IMR-90 (cell line): ENCODE measurements at regions not wholly inside any gene's neighbourhood (a gene's known extent, or its start where the extent isn't known, plus 50 kb on each side); places are given as distances from the start of the nearest gene placed in this dataset.

Source experiments
- ATAC-seq: fragments of 200-7000 bp; cut with Tn5 transposase; 2 replicates; pipeline ENCODE4 v1.9.1; 2020; ENCODE audit warnings: low read depth, mild to moderate bottlenecking, moderate library complexity
- BruUV-seq: library from RNA; stranded (reverse); fragments of 400-500 nt; replicated peaks from 2 replicates; lab custom pipeline; 2021; lab: Mats Ljungman, UMichigan
- CTCF ChIA-PET: fragments of 300-600 bp; formaldehyde crosslinking; extraction: SDS; loops from one replicate; lab custom pipeline; 2021; ENCODE audit warnings: antibody characterized with exemption; lab: Yijun Ruan, JAX
- POLR2A ChIA-PET: fragments of 300-600 bp; sonication (Branson Sonifier 250); formaldehyde crosslinking; loops from one replicate; lab custom pipeline; 2022; ENCODE audit warnings: antibody characterized with exemption; ENCODE audit not compliant: unreplicated experiment; lab: Charles Lee
- DNase-seq: peaks from one replicate; pipeline ENCODE4 v3.0.0; 2013
- H2AFZ ChIP-seq: replicated peaks from 2 replicates; pipeline ENCODE3; 2013; ENCODE audit warnings: low read length, mild to moderate bottlenecking; ENCODE audit not compliant: poor library complexity
- H2AK5ac ChIP-seq: 2 replicates; pipeline ENCODE4 v1.6.1; 2013; ENCODE audit warnings: low read depth, low read length, inconsistent platforms
- H2AK9ac ChIP-seq: replicated peaks from 2 replicates; pipeline ENCODE3; 2013; ENCODE audit warnings: mild to moderate bottlenecking, low read depth, low read length, moderate library complexity; ENCODE audit not compliant: poor library complexity
- H2BK120ac ChIP-seq: 2 replicates; pipeline ENCODE4 v1.6.1; 2013; ENCODE audit warnings: low read depth, low read length, inconsistent platforms
- H2BK15ac ChIP-seq: 3 replicates; pipeline ENCODE4 v1.6.1; 2013; ENCODE audit warnings: low read depth, low read length, inconsistent platforms
- H2BK20ac ChIP-seq: 2 replicates; pipeline ENCODE4 v1.6.1; 2013; ENCODE audit warnings: low read depth, mild to moderate bottlenecking, inconsistent platforms, low read length, moderate library complexity
- H2BK5ac ChIP-seq: 2 replicates; pipeline ENCODE4 v1.6.1; 2013; ENCODE audit warnings: mild to moderate bottlenecking, low read depth, low read length, inconsistent platforms; ENCODE audit not compliant: poor library complexity, severe bottlenecking
- H3K14ac ChIP-seq: replicated peaks from 2 replicates; pipeline ENCODE4 v1.6.1; 2013; ENCODE audit warnings: low read depth, low read length, inconsistent platforms
- H3K18ac ChIP-seq: 2 replicates; pipeline ENCODE4 v1.6.1; 2013; ENCODE audit warnings: low read depth, low read length, control low read depth
- H3K23ac ChIP-seq: 2 replicates; pipeline ENCODE4 v1.6.1; 2013; ENCODE audit warnings: low read depth, low read length, inconsistent platforms
- H3K27ac ChIP-seq: 2 replicates; pipeline ENCODE4 v1.5.1; 2013; ENCODE audit warnings: mild to moderate bottlenecking, control low read depth, low read length; ENCODE audit not compliant: insufficient read depth
- H3K27me3 ChIP-seq: 2 replicates; pipeline ENCODE4 v1.6.1; 2013; ENCODE audit warnings: low read length; ENCODE audit not compliant: control insufficient read depth, insufficient read depth
- H3K36me3 ChIP-seq: 2 replicates; pipeline ENCODE4 v1.6.1; 2013; ENCODE audit warnings: low read length, mixed read lengths; ENCODE audit not compliant: control insufficient read depth, insufficient read depth
- H3K4ac ChIP-seq: 2 replicates; pipeline ENCODE4 v1.6.1; 2013; ENCODE audit warnings: low read depth, low read length, inconsistent platforms
- H3K4me1 ChIP-seq: 2 replicates; pipeline ENCODE4 v1.6.1; 2013; ENCODE audit warnings: low read length, mixed read lengths; ENCODE audit not compliant: control insufficient read depth, insufficient read depth
- H3K4me2 ChIP-seq: 2 replicates; pipeline ENCODE4 v1.6.1; 2013; ENCODE audit warnings: low read depth, mild to moderate bottlenecking, control low read depth, low read length, moderate library complexity
- H3K4me3 ChIP-seq: 2 replicates; pipeline ENCODE4 v1.5.1; 2013; ENCODE audit warnings: low read depth, mild to moderate bottlenecking, control low read depth, low read length, moderate library complexity; ENCODE audit not compliant: insufficient read depth
- H3K56ac ChIP-seq: 2 replicates; pipeline ENCODE4 v1.6.1; 2013; ENCODE audit warnings: low read length, inconsistent platforms; ENCODE audit not compliant: insufficient read depth; ENCODE audit errors: extremely low read depth
- H3K79me1 ChIP-seq, 2 experiments: 2 replicates each; pipeline ENCODE4 v1.6.1; 2013; ENCODE audit warnings: low read length in 2 of 2, inconsistent platforms in 1 of 2, low read depth in 1 of 2
- H3K9ac ChIP-seq: 2 replicates; pipeline ENCODE4 v1.6.1; 2013; ENCODE audit warnings: low read depth, low read length, control low read depth
- H3K9me1 ChIP-seq: 2 replicates; pipeline ENCODE4 v1.6.1; 2013; ENCODE audit warnings: low read length, inconsistent platforms; ENCODE audit not compliant: insufficient read depth
- H3K9me3 ChIP-seq: 2 replicates; pipeline ENCODE4 v1.6.1; 2013; ENCODE audit warnings: low read length; ENCODE audit not compliant: control insufficient read depth, insufficient read depth
- H4K20me1 ChIP-seq: 2 replicates; pipeline ENCODE4 v1.6.1; 2013; ENCODE audit warnings: low read length, inconsistent platforms; ENCODE audit not compliant: insufficient read depth
- H4K5ac ChIP-seq: 2 replicates; pipeline ENCODE4 v1.6.1; 2013; ENCODE audit warnings: mild to moderate bottlenecking, low read depth, low read length, control low read depth
- H4K8ac ChIP-seq, 2 experiments: 2 replicates each; pipeline ENCODE4 v1.6.1; 2013; ENCODE audit warnings: low read depth in 2 of 2, low read length in 2 of 2, control low read depth in 1 of 2, inconsistent platforms in 1 of 2
- H4K91ac ChIP-seq: 2 replicates; pipeline ENCODE4 v1.6.1; 2013; ENCODE audit warnings: low read depth, low read length, inconsistent platforms; ENCODE audit not compliant: insufficient read depth
- RAD21 ChIP-seq: IDR thresholded peaks from 2 replicates; pipeline ENCODE4 v1.6.1; 2012; ENCODE audit warnings: low read length, improper control_type of control experiment
- SMC3 ChIP-seq: fragments of 150-350 bp; IDR thresholded peaks from 2 replicates; pipeline ENCODE4 v1.6.1; 2016; ENCODE audit warnings: low read depth, mild to moderate bottlenecking, antibody characterized with exemption, low read length, moderate library complexity
- WGBS, 2 experiments: methylation state at CpG; one replicate each; pipeline versions ENCODE4 v1.1.5 to v1.1.7; 2013; ENCODE audit warnings: missing lambda C conversion rate in 2 of 2; ENCODE audit not compliant: insufficient read length in 1 of 2; ENCODE audit errors: extremely low coverage in 2 of 2; 5-methylcytosine and 5-hydroxymethylcytosine counted together
- dilution Hi-C: fragments of 300-500 bp; cut with HindIII; formaldehyde crosslinking; loops from one replicate; pipeline ENCODE4 v1.14.3; 2018; ENCODE audit warnings: low sequenced_read_pairs; ENCODE audit not compliant: unreplicated experiment
- in situ Hi-C: fragments of 300-500 bp; cut with MboI; formaldehyde crosslinking; loops from 3 replicates; pipeline ENCODE4 v1.14.3; 2019; ENCODE audit warnings: low sequenced_read_pairs, inconsistent platforms, mixed read lengths
- intact Hi-C: fragments of 100-400 bp; cut with micrococcal nuclease; formaldehyde crosslinking; loops from 2 replicates; pipeline ENCODE4 v1.10.0; 2022

GRCh38 chr2:183963609-183964008, 634.7 kb upstream of the ZNF804A start:
- dilution Hi-C loops = no loop called here
- intact Hi-C loops = no loop called here
- no peak overlapping the region for H3K27ac ChIP-seq
- no peak overlapping the region for H2BK20ac ChIP-seq
- POLR2A ChIA-PET = no interaction called here
- H3K14ac ChIP-seq = no peak overlapping the region
- no peak overlapping the region for H4K91ac ChIP-seq
- H3K79me1 ChIP-seq = no peaks in the 10 kb centered on the region
- no peak overlapping the region for H2AK5ac ChIP-seq
- BruUV-seq = no TSS peak
- H3K9me3 ChIP-seq = peaks cover 2% of the 10 kb centered on the region; the same call in 1 of the 2 replicates
- no peak overlapping the region for H3K9ac ChIP-seq
- H3K4me2 ChIP-seq = no peak overlapping the region
- DNase-seq (no peak), ATAC-seq (no peak)
- no peak overlapping the region for H3K4me3 ChIP-seq
- H3K18ac ChIP-seq = no peak overlapping the region
- H3K36me3 ChIP-seq = no peaks in the 10 kb centered on the region
- in situ Hi-C loops = no loop called here
- CTCF ChIA-PET = no interaction called here
- no peak overlapping the region for H2BK120ac ChIP-seq
- WGBS, 2 experiments = no CpG with 5 or more reads among the region's 1 CpG
- no peak overlapping the region for H2BK15ac ChIP-seq
- H3K27me3 ChIP-seq = no peaks in the 10 kb centered on the region
- no peaks in the 10 kb centered on the region for H3K9me1 ChIP-seq
- H4K5ac ChIP-seq = no peak overlapping the region
- no peak overlapping the region for H2AFZ ChIP-seq
- no peak overlapping the region for H2AK9ac ChIP-seq
- H4K20me1 ChIP-seq = no peaks in the 10 kb centered on the region
- no peaks in the 10 kb centered on the region for H3K4me1 ChIP-seq
- no peak overlapping the region for H3K23ac ChIP-seq
- no peak for TF ChIP-seq RAD21
- no peak for TF ChIP-seq SMC3
- H2BK5ac ChIP-seq = no peak overlapping the region
- H3K4ac ChIP-seq = no peak overlapping the region
- H4K8ac ChIP-seq = no peak overlapping the region
- no peak overlapping the region for H3K56ac ChIP-seq
